Endothelial cell (in vitro differentiated cells): ENCODE measurements at regions not wholly inside any gene's neighbourhood (a gene's known extent, or its start where the extent isn't known, plus 50 kb on each side); places are given as distances from the start of the nearest gene placed in this dataset.

Experiments
- DNase-seq: peaks from one replicate; pipeline ENCODE4 v3.0.0; 2021; ENCODE audit warnings: low spot score
- H3K27ac Mint-ChIP-seq: one replicate; pipeline ENCODE4 v1.8.0; 2021; ENCODE audit warnings: mixed read lengths, inconsistent platforms; ENCODE audit not compliant: unreplicated experiment
- H3K27me3 Mint-ChIP-seq: one replicate; pipeline ENCODE4 v1.8.0; 2021; ENCODE audit warnings: mild to moderate bottlenecking, moderate library complexity, mixed read lengths, inconsistent platforms; ENCODE audit not compliant: unreplicated experiment
- H3K36me3 Mint-ChIP-seq: one replicate; pipeline ENCODE4 v1.8.0; 2021; ENCODE audit warnings: mild to moderate bottlenecking, low read depth, mixed read lengths, inconsistent platforms; ENCODE audit not compliant: unreplicated experiment
- H3K4me1 Mint-ChIP-seq: one replicate; pipeline ENCODE4 v1.8.0; 2021; ENCODE audit warnings: mild to moderate bottlenecking, mixed read lengths, inconsistent platforms; ENCODE audit not compliant: unreplicated experiment
- H3K4me3 Mint-ChIP-seq: one replicate; pipeline ENCODE4 v1.8.0; 2021; ENCODE audit warnings: mild to moderate bottlenecking, mixed read lengths, inconsistent platforms; ENCODE audit not compliant: unreplicated experiment
- H3K9me3 Mint-ChIP-seq: one replicate; pipeline ENCODE4 v1.8.0; 2021; ENCODE audit warnings: mixed read lengths, inconsistent platforms; ENCODE audit not compliant: unreplicated experiment
- CTCF ChIP-seq: fragments of 200-600 bp; sonication (generic); IDR thresholded peaks from one replicate; pipeline ENCODE4 v1.5.0; 2021; ENCODE audit warnings: antibody characterized with exemption; ENCODE audit not compliant: unreplicated experiment

- H3K27ac Mint-ChIP-seq: no peak overlapping the region
- no peaks in the 10 kb centered on the region for H3K9me3 Mint-ChIP-seq
- DNase-seq: no peak
- no peaks in the 10 kb centered on the region for H3K36me3 Mint-ChIP-seq
- no peak overlapping the region for H3K4me3 Mint-ChIP-seq
- H3K4me1 Mint-ChIP-seq: peaks cover 27% of the 10 kb centered on the region
- H3K27me3 Mint-ChIP-seq: peaks cover 1% of the 10 kb centered on the region
- TF ChIP-seq CTCF: no peak
Measured at GRCh38 chr2:18066894-18067293, 188.4 kb downstream of the KCNS3 start.

- peaks cover 31% of the 10 kb centered on the region for H3K4me1 Mint-ChIP-seq
- no peaks in the 10 kb centered on the region for H3K9me3 Mint-ChIP-seq
- H3K27ac Mint-ChIP-seq: no peak overlapping the region
- TF ChIP-seq CTCF: no peak
- peaks cover 1% of the 10 kb centered on the region for H3K27me3 Mint-ChIP-seq
- DNase-seq: no peak
- H3K4me3 Mint-ChIP-seq: no peak overlapping the region
- no peaks in the 10 kb centered on the region for H3K36me3 Mint-ChIP-seq
Measured at GRCh38 chr2:18066066-18066465, 187.6 kb downstream of the KCNS3 start.

GRCh38 chr2:18065249-18065648 lies 186.8 kb downstream of the KCNS3 start:
- no peak for TF ChIP-seq CTCF
- Mint-ChIP-seq H3K4me1 (peaks cover 31% of the 10 kb centered on the region), H3K27me3 (peaks cover 1% of the 10 kb centered on the region), H3K4me3 (no peak overlapping the region), H3K27ac (no peak overlapping the region), H3K36me3 (no peaks in the 10 kb centered on the region), H3K9me3 (no peaks in the 10 kb centered on the region)
- DNase-seq: no peak

- no peaks in the 10 kb centered on the region for H3K9me3 Mint-ChIP-seq
Measured at GRCh38 chr2:18063826-18064470, 185.5 kb downstream of the KCNS3 start.

More at GRCh38 chr2:18063826-18064470, 185.5 kb downstream of the KCNS3 start:
- H3K36me3 Mint-ChIP-seq: no peaks in the 10 kb centered on the region
- no peak for TF ChIP-seq CTCF
- peaks cover 29% of the 10 kb centered on the region for H3K4me1 Mint-ChIP-seq
- DNase-seq: no peak
- no peak overlapping the region for H3K27ac Mint-ChIP-seq
- H3K4me3 Mint-ChIP-seq: no peak overlapping the region
- H3K27me3 Mint-ChIP-seq: peaks cover 1% of the 10 kb centered on the region
